ENCODE measurements at regions not wholly inside any gene's neighbourhood (a gene's known extent, or its start where the extent isn't known, plus 50 kb on each side); places are given as distances from the start of the nearest gene placed in this dataset.
"Not testable (repeated sequence)": the region's sequence is repeated elsewhere in the genome, so short reads cannot be mapped to it uniquely, and the experiment has no call there.

- TF ChIP-seq POLR2A, CTCF (IDR thresholded peaks at IDR 0.05): not testable (repeated sequence)
These were observed 2913.2 kb downstream of the RPIA start for GRCh38 chr2:91604629-91605028.
